GM21723 (cell line): ENCODE measurements at regions not wholly inside any gene's neighbourhood (a gene's known extent, or its start where the extent isn't known, plus 50 kb on each side); places are given as distances from the start of the nearest gene placed in this dataset.

ENCODE experiments used
- ATAC-seq: cut with Tn5 transposase; IDR thresholded peaks from one replicate; pipeline ENCODE4 v1.9.1; 2021; ENCODE audit warnings: mild to moderate bottlenecking, moderate library complexity; ENCODE audit not compliant: unreplicated experiment

DNA sequence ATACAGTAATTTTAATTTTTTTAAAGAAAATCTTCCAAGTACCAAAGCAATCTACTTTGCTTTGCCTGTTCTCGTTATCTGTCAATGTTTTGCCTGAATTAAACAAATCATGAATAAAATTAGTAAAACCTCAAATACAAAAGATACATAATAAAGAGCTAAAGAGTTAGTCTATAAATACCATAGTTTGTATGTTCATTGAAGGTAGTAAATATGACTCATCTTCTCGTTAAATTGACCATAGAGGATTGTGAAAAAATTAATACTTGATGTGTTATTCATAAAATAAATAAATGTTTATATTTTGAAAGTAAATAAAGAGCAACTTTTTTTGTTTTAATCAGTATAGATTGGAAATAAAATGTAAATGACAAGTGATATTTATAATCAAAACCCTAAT is 246.5 kb upstream of the PLSCR5 start:
- no peak for ATAC-seq

DNA sequence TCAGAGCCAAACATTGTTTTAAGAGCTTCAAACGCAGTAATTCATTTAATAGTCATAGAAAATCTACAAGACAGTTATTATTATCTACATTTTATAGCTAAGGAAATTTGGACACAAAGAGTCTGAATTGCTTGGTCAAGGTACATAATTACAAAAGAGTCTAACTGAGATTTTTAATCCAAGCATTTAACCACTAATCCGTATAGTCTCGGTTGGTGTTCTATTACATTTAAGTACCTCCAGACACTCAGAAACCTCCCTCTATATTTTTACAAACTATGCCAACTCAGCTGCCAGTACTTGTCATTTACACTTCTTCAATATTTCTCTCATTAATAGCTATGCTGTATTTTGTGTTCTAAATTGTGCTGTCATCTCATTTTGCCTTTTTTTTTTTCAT is 240.2 kb upstream of the PLSCR5 start:
- ATAC-seq: no peak

DNA sequence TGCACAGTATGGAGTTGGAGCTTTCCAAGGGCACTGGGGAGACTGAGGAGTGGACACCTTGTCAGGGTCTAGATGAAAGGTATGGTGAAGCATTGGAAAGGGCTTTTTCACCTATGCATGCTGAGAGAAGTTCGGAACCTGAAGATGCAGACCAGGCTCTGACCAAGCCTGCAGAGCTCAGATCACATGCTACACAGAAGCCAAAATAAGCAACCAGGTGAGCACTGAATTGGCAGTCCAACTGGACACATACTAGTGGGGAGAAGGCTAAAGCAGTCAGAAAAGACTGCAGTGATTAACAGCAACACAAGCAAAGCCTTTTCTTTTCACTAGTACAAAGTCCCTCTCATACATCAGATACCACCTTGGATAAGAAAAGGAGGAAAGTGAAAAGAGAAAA is 238.3 kb upstream of the PLSCR5 start:
- no peak for ATAC-seq

GRCh38 chr3:146839727-146840375 is 234.7 kb upstream of the PLSCR5 start:
- ATAC-seq: no peak

DNA sequence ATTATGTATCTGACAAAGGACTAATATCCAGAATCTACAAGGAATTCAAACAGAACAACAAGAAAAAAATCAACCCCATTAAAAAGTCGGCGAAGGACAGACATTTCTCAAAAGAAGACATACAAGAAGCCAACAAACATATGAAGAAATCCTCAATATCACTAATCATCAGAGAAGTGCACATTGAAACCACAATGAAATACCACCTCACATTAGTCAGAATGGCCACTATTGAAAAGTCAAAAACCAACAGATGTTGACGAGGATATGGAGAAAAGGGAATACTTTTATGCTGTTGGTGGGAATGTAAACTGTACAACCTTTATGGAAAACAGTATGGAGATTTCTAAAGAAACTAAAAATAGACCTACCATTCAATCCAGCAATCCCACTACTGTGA is 233.1 kb upstream of the PLSCR5 start:
- no peak for ATAC-seq

- ATAC-seq: no peak
These were observed 229.8 kb upstream of the PLSCR5 start for GRCh38 chr3:146834917-146835316.

DNA sequence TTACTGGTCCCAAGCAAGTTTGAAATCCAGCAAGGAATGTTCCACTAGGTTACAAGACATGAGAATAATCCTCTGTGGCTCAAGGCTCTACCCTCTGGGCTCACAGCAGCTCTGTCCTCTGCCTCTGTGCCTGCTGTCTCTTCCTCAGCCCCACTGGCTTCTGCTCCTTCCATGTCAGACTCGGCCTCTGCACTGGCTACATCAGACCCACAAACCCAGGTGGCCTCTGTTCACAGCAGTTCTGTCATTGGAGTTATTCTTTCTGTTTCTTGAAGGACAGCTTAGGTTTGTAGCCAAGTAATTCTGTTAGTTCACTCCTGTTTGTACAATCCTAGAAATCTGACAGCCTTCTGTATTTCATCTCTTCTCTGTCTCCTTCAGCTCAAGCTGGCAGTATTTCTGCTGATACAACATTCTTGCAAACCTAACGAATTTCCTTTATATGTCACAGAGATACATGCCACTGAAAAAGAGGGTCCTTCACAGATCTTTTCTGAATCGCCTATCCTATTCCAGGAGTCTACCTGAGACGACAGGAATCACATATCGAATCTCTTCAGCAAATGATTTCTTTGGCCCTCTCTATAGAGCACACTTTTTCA is 227.8 kb upstream of the PLSCR5 start:
- ATAC-seq: no peak

DNA sequence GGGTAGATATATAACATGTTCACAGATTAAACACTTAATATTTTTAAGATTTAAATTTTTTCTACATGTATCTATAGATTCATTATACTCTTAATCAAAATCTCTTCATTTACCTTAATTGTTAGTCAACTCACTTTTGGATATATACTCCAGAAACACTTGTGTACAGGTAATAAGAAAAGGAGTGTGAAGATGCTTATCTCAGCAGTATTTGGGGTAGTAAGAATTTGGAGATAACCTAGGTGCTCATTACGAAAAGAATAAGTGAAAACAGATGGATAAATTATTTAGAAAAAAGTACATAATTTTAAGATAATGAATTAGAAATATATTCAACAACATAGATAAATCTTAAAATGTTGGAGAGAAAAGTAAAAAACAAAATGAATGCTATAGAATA is 226.5 kb upstream of the PLSCR5 start:
- no peak for ATAC-seq

DNA sequence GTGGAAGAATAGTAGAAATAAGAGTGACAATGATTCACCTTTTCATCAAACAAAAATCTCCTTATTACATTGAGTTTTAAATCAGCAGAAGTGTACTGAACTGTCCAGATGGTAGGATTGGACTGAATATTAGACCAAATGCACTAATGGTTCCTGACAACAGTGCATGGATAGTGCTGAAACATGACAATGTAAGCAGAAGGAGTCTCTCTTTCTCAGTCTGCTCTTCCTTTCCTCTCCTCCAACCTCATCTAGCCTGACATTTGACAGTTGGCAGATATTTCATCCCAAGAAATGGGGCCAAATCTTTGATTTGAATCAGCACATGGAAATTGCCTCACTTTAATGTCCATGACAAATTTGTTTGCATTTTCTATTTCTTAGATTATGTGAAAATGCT is 225.1 kb upstream of the PLSCR5 start:
- no peak for ATAC-seq

GRCh38 chr3:146827836-146828235 is 222.7 kb upstream of the PLSCR5 start:
- ATAC-seq: no peak

- ATAC-seq: no peak
These were observed 218.5 kb upstream of the PLSCR5 start for GRCh38 chr3:146823622-146824021.

GRCh38 chr3:146818866-146819265 is 213.7 kb upstream of the PLSCR5 start:
- no peak for ATAC-seq

- no peak for ATAC-seq
These were observed 213.2 kb upstream of the PLSCR5 start for GRCh38 chr3:146818301-146818700.

DNA sequence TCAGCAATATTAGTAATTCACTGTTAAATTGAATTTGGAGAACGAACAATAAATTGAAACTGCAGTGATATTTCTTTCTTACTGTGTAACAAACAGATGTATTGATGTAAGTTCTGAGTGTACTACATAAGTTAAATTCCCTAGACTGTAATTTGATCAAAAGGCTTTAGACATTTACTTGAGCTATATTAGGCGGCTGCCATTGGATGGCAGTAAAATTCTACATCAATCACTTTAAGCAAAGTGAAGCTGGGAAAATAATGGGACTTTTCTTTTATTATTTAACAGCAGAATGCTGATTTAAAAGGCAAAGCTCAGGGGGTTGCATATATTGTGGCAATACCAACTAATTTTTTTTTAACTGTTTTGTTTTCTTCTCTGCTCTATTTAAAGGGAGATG is 212.6 kb upstream of the PLSCR5 start:
- ATAC-seq: no peak

DNA sequence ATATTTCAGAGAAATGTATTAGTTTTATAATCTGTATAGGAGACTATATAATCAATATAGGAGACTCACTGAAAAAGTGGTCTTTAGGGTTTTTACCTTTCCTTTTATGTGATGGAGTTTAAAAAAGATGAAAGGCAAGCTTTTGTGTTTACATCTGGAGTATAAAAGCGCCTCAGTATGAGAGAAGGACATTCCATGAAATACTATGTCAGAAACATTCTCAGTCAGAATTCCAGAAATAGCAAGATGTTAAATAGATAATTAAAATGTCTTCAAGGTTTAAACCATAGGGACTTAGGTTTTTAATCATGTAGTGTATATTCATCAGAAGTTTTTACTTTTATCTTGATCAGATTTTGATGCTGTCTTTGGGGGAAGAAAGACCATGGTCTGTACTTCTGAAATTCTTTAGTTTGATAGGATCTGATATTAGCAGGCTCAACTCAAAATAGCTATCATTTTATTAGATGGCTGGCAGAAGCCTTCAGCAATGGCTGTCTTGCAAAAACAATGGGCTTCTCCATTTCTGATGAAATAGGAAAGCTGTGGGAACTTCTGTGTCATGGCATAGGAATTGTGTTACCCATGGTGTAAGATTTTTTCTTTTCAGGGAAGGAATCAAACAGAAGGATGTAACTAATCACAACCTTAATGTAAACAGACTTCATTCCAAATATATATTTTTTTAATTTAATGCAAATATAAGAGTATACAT is 209.6 kb upstream of the PLSCR5 start:
- no peak for ATAC-seq

- ATAC-seq: no peak
These were observed 208.3 kb upstream of the PLSCR5 start for GRCh38 chr3:146813496-146813895.

- no peak for ATAC-seq
These were observed 198.6 kb upstream of the PLSCR5 start for GRCh38 chr3:146803745-146804144.

DNA sequence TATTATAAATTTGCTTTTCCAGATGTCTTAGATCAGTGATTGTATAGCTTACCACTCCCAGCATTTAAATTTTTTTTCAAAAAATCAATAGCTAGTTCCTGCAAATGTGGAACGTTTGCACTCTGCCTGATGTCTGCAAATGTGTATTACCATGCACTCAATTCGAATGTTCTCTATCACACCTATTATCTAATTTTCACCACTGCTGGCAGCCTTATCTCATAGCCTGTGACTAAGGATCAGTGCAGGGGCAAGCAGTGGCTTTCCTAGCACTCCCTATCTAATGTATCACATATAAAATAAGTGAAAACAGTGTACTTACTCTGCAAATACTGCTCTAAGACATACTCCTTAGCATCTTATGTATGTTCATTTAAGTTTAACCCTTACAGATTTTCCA is 196.3 kb upstream of the PLSCR5 start:
- ATAC-seq: no peak

DNA sequence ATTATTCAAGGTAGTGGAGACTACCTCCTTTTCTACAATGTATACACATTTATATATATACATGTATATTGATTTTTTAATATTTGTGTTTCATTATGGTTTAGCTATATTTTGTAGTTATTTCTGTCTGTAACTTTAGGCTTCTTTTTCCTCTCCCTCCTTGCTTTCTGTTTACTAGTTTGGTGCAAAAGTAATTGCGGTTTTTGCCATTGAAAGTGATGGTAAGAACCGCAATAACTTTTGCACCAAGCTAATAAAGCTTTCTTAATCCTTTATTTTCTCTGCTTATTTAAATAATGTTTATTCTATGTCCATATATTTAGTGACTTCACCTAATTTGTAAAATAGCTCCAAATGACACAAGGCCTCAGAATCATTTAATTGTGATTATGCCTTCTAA is 195.3 kb upstream of the PLSCR5 start:
- no peak for ATAC-seq

DNA sequence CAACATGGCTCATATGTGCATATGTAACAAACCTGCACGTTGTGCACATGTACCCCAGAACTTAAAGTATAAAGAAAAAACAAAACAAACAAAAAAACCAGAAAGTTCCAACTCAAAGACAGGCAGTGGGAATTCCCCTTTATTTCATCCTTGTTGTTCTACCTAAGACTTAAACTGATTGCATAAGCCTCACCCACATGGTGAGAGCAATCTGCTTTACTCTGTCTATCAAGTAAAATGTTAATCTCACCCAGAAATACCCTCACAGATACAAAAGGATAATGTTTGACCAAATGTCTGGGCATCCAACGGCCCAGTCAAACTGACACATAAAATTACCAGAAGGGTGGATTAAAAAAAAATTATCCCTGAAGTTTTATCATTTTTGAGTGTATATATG is 190.9 kb upstream of the PLSCR5 start:
- ATAC-seq: no peak

DNA sequence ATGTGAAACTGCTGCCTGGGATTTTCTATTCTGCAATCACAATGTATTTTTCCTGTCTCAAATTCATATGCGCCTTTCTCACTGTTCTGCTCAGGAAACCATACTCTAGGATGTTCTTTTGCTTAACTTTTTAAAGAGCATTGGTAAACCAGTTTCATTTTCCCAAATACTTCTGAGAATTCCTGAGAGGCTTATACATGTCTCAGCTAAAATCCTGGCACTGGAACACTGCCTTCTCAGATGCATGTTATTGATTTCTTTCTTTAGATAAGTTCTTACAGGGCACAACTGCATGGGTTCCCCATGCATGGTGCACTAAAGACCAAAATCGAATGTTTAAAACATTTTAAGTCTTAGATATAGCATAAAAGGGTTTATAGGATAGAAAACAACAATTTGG is 178.3 kb upstream of the PLSCR5 start:
- ATAC-seq: no peak

GRCh38 chr3:146781606-146782005 is 176.5 kb upstream of the PLSCR5 start:
- no peak for ATAC-seq
